ENCODE measurements at regions not wholly inside any gene's neighbourhood (a gene's known extent, or its start where the extent isn't known, plus 50 kb on each side); places are given as distances from the start of the nearest gene placed in this dataset.

DNA sequence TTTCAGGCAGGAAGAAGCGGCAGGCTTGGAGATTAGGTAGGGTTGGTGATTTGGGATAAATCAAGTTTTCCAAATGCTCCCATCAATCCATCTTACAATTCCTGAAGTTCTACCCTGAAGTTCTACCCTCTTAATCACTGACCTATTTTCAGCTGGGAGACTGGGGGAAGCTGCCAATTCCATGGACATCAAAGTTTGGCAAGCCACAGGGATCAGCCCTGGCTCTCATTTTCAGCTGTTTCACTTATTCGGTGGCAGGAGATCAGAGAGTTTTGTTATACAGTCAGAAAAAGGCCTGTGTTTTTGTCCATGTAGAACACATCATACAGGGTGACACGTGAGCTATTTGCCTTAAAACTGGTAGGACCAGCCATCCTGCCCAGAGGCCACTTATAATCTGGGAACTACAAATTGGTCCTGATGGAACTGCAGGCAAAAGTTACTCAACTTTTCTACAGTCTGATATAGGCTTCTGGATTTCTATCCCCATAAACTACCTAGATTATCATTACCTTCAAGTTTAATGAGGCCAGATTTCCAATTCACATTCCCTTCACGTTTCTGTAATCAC is 112.9 kb upstream of the ZNF746 start:
- DNase-seq (ENCODE audit: low read depth in 1 of 2, low spot score in 1 of 2) = no peak
- peaks cover 4% of the 10 kb centered on the region for H3K4me1 ChIP-seq (ENCODE audit: low read depth)
- peaks cover 31% of the 10 kb centered on the region for H3K36me3 ChIP-seq
- H3K27me3 ChIP-seq = no peaks in the 10 kb centered on the region
- TF ChIP-seq, protein P1, sequence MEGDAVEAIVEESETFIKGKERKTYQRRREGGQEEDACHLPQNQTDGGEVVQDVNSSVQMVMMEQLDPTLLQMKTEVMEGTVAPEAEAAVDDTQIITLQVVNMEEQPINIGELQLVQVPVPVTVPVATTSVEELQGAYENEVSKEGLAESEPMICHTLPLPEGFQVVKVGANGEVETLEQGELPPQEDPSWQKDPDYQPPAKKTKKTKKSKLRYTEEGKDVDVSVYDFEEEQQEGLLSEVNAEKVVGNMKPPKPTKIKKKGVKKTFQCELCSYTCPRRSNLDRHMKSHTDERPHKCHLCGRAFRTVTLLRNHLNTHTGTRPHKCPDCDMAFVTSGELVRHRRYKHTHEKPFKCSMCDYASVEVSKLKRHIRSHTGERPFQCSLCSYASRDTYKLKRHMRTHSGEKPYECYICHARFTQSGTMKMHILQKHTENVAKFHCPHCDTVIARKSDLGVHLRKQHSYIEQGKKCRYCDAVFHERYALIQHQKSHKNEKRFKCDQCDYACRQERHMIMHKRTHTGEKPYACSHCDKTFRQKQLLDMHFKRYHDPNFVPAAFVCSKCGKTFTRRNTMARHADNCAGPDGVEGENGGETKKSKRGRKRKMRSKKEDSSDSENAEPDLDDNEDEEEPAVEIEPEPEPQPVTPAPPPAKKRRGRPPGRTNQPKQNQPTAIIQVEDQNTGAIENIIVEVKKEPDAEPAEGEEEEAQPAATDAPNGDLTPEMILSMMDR (IDR thresholded peaks at IDR 0.05; ENCODE audit: low read depth, low read length) = no peak
- H3K27ac ChIP-seq = no peak overlapping the region
- no peaks in the 10 kb centered on the region for H3K9me3 ChIP-seq (ENCODE audit: low read depth)
- H3K4me3 ChIP-seq = no peak overlapping the region

DNA sequence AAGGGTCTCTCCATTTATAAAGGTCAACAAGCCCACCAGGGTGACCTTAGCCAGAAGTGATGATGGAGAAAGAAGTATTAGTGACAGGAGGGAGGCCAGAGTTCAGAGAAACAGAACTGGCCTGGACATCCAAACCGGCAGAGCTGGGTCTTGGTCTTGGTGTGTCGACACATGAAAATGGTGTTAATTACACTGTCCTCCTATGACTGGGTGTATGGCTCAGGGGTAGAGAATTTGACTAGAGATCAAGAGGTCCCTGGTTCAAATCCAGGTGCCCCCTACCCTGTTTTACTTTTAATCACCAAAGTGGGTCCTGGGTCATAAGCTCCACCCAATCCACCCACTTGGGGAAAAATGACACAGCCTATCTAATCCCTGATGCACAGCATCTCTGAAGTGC is 110.6 kb upstream of the ZNF746 start:
- Histone ChIP-seq H3K27me3 (no peaks in the 10 kb centered on the region), H3K4me1 (ENCODE audit: low read depth) (peaks cover 4% of the 10 kb centered on the region), H3K4me3 (no peak overlapping the region), H3K9me3 (ENCODE audit: low read depth) (no peaks in the 10 kb centered on the region), H3K36me3 (peaks cover 20% of the 10 kb centered on the region), H3K27ac (no peak overlapping the region)
- TF ChIP-seq, protein P1 (IDR thresholded peaks at IDR 0.05; ENCODE audit: low read depth, low read length) = no peak
- no peak for DNase-seq (ENCODE audit: low read depth in 1 of 2, low spot score in 1 of 2)

- H3K4me1 ChIP-seq (ENCODE audit: low read depth) = peaks cover 4% of the 10 kb centered on the region
- no peaks in the 10 kb centered on the region for H3K27me3 ChIP-seq
- H3K9me3 ChIP-seq (ENCODE audit: low read depth) = no peaks in the 10 kb centered on the region
- DNase-seq (ENCODE audit: low read depth in 1 of 2, low spot score in 1 of 2) = no peak
- H3K36me3 ChIP-seq = peaks cover 20% of the 10 kb centered on the region
- no peak overlapping the region for H3K27ac ChIP-seq
- TF ChIP-seq, protein P1 (IDR thresholded peaks at IDR 0.05; ENCODE audit: low read depth, low read length) = no peak
- no peak overlapping the region for H3K4me3 ChIP-seq
These were observed 110.1 kb upstream of the ZNF746 start for GRCh38 chr7:149607683-149608082.

DNA sequence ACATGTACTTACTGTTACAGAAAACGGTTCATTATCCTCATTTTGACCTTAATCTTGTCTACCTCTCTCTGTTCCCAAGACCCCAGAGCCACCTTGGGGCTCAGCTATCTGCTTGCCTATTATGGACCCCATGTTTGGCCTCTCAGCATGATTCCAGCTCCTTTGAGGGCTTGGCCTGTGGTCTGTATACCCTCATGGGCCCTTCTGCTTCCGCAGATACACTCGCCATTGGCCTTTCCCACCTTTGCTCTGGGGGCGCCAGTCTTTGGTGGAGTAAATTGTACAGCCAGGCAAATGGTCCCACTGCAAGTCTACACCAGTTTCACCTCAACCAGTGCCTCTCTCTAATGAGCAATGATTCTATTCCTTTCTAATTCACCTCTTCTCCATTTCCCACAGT is 109.2 kb upstream of the ZNF746 start:
- peaks cover 4% of the 10 kb centered on the region for H3K4me1 ChIP-seq (ENCODE audit: low read depth)
- TF ChIP-seq, protein P1 (IDR thresholded peaks at IDR 0.05; ENCODE audit: low read depth, low read length) = no peak
- DNase-seq (ENCODE audit: low read depth in 1 of 2, low spot score in 1 of 2) = no peak
- no peaks in the 10 kb centered on the region for H3K9me3 ChIP-seq (ENCODE audit: low read depth)
- no peaks in the 10 kb centered on the region for H3K27me3 ChIP-seq
- H3K36me3 ChIP-seq = peaks cover 20% of the 10 kb centered on the region
- peak overlapping the region; percentile 68 for H3K27ac ChIP-seq
- H3K4me3 ChIP-seq = no peak overlapping the region

- Histone ChIP-seq H3K36me3 (peaks cover 12% of the 10 kb centered on the region), H3K4me3 (no peak overlapping the region), H3K4me1 (ENCODE audit: low read depth) (peaks cover 10% of the 10 kb centered on the region), H3K27ac (peak overlapping the region; percentile 68), H3K9me3 (ENCODE audit: low read depth) (no peaks in the 10 kb centered on the region), H3K27me3 (no peaks in the 10 kb centered on the region)
- no peak for DNase-seq (ENCODE audit: low read depth in 1 of 2, low spot score in 1 of 2)
- TF ChIP-seq, protein P1 (IDR thresholded peaks at IDR 0.05; ENCODE audit: low read depth, low read length) = no peak
These were observed 108.1 kb upstream of the ZNF746 start for GRCh38 chr7:149605696-149606095.

Data from cardiac muscle cell (in vitro differentiated cells and primary cell).